HG03520 (cell line): ENCODE measurements at regions not wholly inside any gene's neighbourhood (a gene's known extent, or its start where the extent isn't known, plus 50 kb on each side); places are given as distances from the start of the nearest gene placed in this dataset.
"Not testable (repeated sequence)": the region's sequence is repeated elsewhere in the genome, so short reads cannot be mapped to it uniquely, and the experiment has no call there.

Source experiments
- ATAC-seq: cut with Tn5 transposase; IDR thresholded peaks from one replicate; pipeline ENCODE4 v1.9.1; 2021; ENCODE audit warnings: mild to moderate bottlenecking, moderate library complexity; ENCODE audit not compliant: unreplicated experiment

DNA sequence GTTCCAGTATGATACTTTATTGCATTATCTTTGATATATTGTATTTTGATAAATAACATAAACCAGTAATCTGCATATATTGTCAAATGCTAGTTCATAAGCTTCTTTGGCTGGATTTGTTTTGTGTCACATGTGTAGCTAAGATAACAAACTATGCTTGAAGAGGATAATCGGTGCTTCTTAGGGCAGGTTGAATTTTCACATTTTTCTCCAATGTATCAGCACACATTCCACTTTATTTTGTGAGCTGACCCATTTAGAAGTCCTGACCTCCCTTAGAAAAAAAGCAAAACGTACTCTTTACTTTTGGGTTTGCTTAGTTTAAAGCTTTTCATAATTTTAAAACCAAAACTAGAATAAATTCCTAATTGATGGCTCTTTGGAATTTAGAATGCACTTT lies 277.7 kb upstream of the DDHD1 start:
- ATAC-seq = no peak

DNA sequence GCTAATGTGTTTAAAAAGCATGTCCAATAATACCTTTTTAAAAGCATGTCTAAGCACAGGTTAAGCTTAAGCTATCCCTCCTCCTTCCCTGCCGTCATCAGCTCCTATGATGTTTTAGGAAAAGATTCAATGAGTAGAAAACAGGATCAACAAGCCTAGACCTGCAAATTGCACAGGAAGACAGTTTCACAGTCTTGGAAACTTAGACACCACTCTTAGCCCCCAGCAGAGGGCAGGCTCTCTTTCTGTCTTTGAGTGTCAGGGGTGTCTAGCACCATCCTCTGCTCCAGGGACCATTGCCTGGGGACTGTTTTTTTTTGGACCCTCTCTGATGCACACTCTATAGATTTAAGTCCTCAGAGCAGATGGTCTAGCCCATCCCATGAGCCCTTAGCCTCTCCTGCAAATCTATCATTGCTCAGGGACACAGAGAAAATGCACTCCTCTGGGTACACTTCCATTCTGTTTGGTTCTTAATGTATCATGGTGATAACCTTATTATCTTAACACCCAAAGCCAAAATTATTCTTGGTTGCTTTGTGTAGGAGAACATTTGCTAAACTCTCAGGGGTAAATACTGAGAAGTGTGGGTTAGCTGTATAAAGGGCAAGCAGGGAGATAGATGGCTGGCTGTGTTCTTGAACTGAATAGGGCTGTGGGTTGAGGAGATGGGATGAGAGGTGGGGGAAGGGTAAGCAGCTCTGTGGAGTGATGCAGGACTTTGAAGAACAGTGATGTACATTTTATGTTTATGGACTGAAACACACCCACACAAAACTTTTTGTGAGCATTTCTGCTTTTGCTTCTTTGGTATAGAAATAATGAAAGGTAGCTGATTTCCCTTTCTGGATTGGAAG lies 259.9 kb upstream of the DDHD1 start:
- ATAC-seq = no peak

DNA sequence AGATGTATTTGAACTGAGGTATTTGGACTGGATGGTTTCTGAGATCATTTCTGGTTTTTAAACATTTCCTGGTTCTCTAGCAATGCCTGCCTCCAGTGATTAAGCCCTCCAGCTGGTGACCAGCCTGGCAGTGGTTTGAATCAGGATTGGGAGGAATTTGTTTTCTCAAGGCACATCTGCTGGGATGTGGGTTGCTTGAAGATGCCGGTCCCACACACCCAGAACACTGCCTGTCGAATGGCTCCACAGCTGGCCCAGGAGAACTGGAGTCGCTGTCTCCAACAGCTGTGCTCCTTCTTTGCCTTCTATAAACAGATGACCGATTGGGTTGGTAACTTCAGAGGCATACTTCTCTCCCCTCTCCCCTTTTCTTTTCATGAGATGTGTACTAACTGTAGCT lies 258.0 kb upstream of the DDHD1 start:
- ATAC-seq = no peak

DNA sequence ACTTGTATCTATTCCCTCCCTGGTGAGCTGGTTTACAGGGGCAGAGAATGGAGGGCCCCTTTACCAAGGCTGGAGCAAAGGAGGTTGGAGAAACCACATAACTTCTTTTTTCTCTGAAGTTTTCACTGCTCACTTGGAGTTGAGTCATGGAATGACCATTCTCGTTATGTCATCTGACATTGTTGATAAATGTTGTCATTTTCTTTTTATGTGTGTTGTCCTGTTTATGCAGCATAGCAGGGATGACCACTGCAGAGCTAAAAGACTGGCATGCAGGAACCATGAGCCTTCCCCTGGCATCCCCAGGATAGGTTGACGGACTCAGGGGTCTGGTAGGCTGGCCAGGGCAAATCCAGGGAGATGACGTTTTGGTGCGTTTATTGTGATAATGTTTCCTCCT lies 256.8 kb upstream of the DDHD1 start:
- no peak for ATAC-seq

DNA sequence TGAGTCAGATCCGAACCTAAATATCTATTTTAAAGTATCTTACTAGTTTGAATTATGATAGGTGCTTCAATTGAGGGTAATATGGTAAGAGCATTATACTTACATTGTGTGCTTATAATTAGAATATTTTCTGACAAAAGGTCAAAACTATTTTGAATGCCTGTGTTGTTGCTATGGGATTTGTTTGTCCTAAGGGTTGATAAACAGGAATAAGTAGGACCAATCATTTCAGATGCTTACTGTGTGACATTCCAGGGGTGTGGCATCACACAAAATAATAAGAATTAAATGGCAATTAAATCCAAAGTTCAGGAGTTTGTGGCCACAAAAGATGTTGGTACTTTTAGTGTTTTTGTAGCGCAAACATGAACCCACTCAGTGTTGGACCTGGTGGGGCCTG lies 256.2 kb upstream of the DDHD1 start:
- no peak for ATAC-seq

DNA sequence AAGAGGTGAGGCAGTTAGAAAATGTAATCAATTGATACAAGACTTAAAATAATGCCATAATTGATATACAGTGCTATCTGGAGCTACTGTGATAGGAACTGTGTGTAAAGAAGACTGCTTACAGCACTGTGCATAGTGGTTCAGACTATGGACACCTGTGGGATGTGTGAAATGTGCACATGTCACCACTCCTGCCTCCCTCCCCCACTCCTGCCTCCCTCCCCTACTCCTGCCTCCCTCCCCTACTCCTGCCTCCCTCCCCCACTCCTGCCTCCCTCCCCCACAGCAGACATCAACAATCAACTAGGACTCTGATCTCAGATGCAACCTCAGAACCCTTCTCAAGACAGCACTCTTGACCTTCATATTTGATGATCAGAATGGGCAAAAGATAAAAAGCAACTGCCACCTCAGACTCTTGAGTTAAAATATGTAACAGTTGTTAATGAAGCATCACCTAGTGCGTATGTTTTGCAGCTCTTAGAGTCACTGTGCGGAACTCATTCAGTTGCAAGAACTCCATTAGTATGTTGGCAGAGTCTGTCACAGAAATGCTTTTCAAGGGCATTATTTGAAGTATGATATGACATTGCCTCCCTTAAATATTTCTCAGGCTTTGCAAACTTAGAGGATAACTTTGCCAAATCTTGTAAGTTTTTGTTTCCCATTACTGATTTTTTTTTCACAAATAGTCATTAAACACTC lies 255.2 kb upstream of the DDHD1 start:
- ATAC-seq = no peak

DNA sequence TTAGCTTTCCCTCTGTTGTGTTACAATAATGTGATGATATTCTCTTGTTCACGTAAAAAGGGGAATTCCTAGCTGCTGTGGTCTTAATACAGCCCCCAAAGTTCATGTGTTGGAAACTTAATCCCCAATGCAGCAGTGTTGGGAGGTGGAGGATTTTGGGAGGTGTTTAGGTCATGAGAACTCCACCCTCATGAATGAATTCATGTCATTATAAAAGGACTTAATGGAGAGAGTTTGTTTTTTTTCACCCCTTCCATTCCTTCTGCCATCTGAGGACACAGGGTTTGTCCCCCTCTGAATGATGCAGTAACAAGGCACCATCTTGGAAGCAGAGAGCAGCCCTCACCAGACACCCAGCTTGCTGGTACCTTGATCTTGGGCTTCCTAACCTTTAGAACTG lies 253.4 kb upstream of the DDHD1 start:
- ATAC-seq = no peak

DNA sequence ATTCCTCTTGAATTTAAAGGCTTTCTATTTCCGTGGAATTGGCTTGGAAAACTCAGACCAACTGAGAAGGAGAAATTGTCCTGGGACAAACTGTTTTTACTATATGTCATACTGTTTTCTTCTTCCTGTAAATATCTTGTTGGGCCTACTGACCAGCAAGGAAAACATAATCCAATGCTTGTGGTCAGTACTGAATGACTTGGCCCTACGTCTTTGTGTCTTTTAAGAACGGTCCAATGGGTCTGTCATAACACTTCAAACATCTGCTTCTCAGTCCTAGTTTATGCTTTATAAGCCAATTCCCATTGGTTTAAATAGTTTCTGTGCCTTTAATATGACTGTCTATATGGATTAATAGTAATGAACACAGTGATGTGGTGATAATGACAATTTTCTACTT lies 248.5 kb upstream of the DDHD1 start:
- ATAC-seq = no peak

DNA sequence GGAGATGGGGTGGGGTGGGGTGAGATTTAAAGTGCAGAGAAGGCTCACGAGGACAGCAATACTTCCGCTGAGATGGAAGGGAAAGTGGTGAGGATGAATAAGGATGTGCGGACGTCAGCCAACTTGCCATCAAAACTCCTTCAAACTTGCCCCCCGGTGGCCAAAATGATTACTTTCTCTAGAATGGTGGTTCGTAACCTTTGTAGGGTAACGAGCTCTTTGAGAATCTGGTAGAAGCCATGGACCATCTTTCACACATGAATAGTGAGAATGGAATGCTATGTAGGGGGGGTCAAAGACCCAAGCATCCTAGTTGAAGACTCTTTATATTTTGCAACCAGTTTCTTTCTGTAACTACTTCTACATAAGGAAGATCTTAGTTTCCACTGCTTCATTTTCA lies 245.9 kb upstream of the DDHD1 start:
- ATAC-seq = no peak

DNA sequence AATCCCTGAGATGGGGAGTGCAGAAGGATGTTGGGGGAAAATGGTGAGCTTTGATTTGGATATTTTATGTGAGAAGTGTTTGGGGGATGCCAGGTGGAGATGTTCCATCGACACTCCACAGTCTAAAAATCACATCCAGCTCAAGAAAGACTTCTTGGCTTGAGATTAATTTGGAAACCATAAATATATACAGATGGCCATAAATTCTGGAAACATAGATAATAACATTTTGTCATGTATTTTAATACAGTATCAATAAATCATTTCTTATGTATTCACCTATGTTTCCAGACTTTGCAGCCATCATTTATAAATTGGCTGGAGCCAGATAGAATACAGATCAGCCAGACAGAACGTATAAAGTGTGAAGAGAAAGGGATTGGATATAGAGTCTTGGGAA lies 245.5 kb upstream of the DDHD1 start:
- no peak for ATAC-seq

DNA sequence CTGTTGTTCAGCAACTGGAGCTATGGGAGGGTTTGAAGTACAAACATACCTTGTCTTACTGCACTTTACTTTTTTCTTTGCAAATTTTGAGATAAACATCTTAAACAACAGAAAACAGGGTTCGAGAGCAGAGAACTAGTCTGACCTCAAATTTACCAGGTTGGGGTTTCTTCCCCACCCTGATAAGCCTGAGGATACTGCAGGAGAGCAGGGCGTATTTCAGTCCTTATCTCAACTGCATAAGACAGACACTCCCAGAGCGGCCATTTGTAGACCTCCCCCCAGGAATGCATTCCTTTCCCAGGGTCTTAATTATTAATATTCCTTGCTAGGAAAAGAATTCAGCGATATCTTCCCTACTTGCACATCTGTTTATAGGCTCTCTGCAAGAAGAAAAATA lies 242.1 kb upstream of the DDHD1 start:
- not testable (repeated sequence) for ATAC-seq

DNA sequence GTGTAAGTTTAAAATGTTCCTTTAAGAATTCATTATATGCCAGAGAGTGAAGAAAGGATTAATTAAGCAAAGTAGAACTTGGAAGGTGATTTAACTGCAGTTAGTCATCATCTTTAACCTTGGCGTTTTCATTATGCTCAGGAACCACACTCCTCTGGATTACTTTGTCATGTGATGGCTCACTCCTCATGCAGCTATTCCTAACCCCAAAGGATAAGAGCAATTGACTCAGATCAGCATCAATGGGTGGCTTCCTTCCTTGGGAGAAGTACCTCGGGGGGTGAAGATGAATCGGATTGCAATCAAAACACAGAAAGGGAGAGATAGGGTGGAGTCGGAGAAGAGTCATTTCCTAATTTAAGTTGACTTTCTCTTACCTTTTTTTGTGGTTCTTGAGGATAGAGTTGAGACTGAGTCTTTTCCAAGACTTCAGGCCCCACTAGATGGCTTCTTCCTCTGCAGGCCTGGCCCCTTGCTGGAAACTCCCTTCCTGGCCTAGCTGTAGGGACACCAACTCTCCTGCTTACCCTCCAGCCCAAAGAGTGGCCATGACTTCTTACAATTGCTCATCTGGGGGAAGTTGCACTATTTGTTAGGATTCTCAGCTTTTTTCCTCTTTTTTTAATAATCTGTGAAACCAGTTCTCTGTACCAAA lies 238.6 kb upstream of the DDHD1 start:
- ATAC-seq = no peak

DNA sequence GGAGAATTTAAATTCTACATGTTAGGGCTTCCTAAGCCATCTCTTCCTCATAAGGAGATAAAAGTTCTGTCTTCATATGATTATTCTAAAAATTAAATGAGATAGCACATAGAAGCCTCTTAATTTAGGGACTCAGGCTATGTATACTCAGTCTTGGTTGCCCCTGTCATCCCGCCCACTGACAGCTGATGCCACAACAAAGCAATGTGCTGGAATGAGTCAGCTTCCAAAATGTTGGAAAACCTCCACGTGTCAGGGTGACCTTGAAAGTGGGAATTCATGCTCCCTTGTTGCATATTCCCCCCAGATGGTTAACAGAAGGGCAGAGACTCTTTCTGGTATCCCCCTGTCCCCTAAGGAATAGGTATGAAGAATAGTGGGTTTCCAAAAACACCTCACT lies 238.0 kb upstream of the DDHD1 start:
- ATAC-seq = no peak

DNA sequence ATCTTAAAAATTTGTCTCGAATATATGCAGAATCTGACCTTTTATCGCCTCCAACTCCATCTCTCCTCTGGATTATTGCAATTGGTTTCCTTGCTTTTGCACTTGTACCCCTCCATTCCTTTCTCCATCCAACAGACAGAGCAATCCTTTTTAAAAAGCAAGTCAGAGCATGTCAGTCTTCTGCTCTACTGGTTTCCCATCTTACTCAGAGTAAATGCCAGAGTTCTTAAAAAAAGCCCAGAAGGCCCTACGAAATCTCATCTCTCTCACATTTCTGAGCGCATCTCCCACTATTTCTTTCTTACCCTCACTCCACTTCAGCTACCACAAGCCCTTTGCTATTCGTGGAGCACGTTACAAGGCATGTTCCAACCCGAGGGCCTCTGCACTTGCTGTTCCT lies 236.9 kb upstream of the DDHD1 start:
- ATAC-seq = no peak

DNA sequence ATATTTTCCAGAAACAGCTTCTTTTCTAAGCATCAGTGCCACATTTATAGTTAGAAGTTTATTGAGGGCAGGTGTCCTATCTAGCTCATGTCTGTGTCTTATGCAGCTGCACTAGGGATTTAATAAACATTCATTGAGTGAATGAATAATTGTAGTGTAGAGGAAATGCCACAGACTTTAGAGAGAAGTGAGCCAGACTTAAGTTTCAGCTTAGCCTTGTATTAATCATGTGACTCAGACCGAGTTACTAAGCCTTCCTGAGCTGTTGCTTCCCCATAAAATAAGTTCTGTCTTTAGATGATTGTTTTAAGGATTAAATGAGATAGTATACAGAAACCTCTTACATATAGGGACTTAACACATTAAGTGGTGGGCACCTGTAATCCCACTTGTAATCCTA lies 236.1 kb upstream of the DDHD1 start:
- ATAC-seq = no peak

DNA sequence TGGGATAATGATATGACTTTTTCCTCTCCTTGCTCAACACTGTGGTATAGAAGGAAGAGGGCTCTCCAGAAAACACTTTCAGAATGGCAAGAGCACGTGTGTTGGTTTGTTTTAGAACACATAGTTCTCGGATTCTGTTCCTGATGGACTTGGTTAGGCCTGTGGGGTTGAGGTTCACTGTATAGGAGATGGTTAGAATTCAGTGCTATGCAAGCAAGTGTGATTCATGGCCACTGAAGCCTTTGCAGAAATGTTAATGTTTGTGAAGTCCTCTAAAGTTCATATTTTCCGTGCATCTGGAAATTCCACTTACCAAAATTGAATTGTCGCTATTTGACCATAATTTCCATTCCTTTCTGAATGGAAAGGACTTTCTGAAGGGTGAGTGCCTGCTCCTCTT lies 233.2 kb upstream of the DDHD1 start:
- ATAC-seq = no peak

DNA sequence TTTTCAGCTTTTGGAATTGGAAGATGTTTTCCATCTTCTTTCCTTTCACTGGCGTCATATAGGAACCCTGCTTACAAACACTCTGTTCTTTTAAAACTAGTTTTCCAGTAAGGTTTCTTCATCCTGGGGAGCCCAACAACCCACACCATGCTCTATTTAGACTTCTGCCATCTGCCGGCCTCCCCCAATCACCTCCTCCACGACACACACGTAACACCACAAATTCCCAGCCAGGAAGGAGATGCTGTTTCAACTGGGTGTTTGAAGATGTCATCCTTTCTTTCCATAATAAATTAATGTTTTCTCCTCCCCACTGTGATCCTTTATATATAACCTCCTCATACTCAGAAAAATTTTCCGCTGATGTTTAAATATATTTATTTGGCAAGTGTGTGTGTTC lies 231.4 kb upstream of the DDHD1 start:
- no peak for ATAC-seq

DNA sequence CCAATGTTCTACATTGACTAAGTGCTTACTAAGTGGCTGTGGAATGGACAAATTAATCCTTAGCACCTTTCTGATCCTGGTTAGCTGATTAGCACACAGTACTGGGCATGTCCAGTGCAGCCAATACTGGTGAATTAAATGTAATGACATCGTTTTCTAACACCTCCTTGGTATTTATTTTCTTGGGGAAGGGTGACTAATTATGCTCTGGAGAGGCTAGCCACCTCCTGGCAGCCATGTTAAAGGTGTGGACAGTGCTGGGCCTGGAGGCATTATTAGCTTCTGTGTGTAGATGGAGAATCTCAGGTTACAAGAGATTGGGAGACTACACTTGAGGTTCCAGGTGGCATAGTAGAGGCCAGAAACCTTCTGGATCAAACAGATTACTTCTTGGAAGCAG lies 230.9 kb upstream of the DDHD1 start:
- ATAC-seq = no peak

DNA sequence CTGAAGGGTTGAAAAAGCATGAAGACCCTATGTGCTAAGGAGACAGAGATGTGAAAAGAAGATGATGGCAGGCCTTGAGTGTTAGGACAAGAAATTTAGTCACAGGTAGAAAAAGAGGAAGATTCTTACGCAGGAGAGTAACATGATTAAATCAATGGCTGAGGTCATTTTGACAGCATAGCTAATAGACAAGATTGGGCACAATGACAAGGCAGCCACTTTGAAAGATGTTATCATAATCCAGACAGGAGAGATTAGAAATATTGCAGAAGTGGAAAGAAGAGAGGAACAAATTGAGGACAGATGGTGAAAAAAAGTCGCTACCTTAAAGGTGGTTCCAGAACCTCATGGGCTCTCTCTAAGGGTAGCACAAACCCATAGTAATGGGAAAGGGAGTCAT lies 228.8 kb upstream of the DDHD1 start:
- ATAC-seq = no peak

DNA sequence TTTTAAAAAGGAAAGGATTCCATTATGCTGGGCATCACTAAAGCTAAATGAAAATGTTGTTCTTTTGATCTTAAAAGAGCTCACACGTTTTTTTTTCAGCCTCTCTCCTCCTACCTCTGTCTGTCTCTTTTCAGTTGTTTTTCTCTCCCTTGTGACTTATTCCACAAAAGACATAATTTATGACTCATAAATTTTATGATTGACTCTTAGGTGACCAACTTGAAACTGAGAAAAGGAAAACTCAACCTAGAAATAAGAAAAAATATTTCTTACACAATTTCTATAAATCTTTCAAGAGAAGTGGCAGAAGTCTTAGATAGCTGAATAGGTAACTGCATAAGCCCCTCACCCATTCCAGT lies 227.7 kb upstream of the DDHD1 start:
- ATAC-seq = no peak

DNA sequence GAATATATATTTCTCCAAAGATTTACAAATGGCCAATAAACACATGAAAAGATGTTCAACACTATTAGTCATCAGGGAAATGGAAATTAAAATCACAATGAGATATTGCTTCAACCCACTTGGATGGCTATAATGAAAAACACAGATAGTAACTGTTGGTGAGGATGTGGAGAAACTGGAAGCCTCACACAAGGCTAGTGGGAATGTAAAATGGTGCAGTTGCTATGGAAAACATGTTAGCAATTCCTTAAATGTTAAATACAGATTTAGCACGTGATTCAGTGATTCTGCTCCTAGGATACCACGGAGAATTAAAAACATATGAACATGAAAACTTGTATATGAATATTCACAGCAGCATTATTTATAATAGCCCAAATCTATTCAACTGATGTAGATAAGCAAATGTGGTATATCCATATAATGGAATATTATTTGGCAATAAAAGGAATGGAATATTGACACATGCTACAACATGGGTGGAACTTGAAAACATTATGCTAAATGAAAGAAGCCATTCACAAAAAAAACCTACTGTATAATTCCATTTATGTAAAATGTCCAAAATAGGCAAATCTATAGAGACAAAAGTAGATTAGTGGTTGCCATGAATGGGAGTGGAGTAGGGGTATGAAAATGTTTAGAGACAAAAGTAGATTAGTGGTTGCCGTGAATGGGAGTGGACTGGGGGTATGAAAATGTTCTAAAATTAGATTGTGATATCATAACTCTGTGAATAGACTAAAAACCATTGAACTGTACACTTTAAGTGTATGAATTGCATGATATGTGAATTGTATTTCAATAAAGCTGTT lies 227.1 kb upstream of the DDHD1 start:
- ATAC-seq = no peak
